H9 (cell line): ENCODE measurements at regions not wholly inside any gene's neighbourhood (a gene's known extent, or its start where the extent isn't known, plus 50 kb on each side); places are given as distances from the start of the nearest gene placed in this dataset.

Experiments
- DNase-seq: peaks from one replicate; pipeline ENCODE4 v3.0.0-alpha.2; 2017
- H2AFZ ChIP-seq: one replicate; pipeline ENCODE4 v1.6.1; 2013; ENCODE audit warnings: mild to moderate bottlenecking, low read length, control low read depth, moderate library complexity
- H2AK5ac ChIP-seq: 2 replicates; pipeline ENCODE4 v1.6.1; 2013; ENCODE audit warnings: low read length, control low read depth, mixed read lengths; ENCODE audit not compliant: insufficient read length
- H2BK120ac ChIP-seq: one replicate; pipeline ENCODE4 v1.6.1; 2013; ENCODE audit warnings: low read depth, mild to moderate bottlenecking, low read length, control low read depth, inconsistent platforms; ENCODE audit not compliant: poor library complexity, severe bottlenecking
- H2BK12ac ChIP-seq: 2 replicates; pipeline ENCODE4 v1.6.1; 2013; ENCODE audit warnings: low read length, control low read depth, mixed read lengths, low read depth; ENCODE audit not compliant: insufficient read length
- H2BK15ac ChIP-seq: 2 replicates; pipeline ENCODE4 v1.6.1; 2013; ENCODE audit warnings: low read depth, low read length, control low read depth
- H2BK20ac ChIP-seq: one replicate; pipeline ENCODE4 v1.6.1; 2013; ENCODE audit warnings: low read depth, mild to moderate bottlenecking, low read length, control low read depth, inconsistent platforms; ENCODE audit not compliant: poor library complexity, severe bottlenecking
- H2BK5ac ChIP-seq: 2 replicates; pipeline ENCODE4 v1.6.1; 2013; ENCODE audit warnings: low read length, control low read depth, mixed read lengths; ENCODE audit not compliant: insufficient read length
- H3K14ac ChIP-seq: 2 replicates; pipeline ENCODE4 v1.6.1; 2013; ENCODE audit warnings: low read length, control low read depth; ENCODE audit not compliant: insufficient read depth
- H3K18ac ChIP-seq: 2 replicates; pipeline ENCODE4 v1.6.1; 2013; ENCODE audit warnings: low read depth, mild to moderate bottlenecking, mixed read lengths, low read length, control low read depth; ENCODE audit not compliant: insufficient read length
- H3K23ac ChIP-seq: 2 replicates; pipeline ENCODE4 v1.6.1; 2013; ENCODE audit warnings: low read length, control low read depth, mixed read lengths, low read depth; ENCODE audit not compliant: insufficient read length
- H3K23me2 ChIP-seq: 2 replicates; pipeline ENCODE4 v1.6.1; 2013; ENCODE audit warnings: low read depth, mild to moderate bottlenecking, mixed read lengths, low read length, control low read depth; ENCODE audit not compliant: insufficient read length, poor library complexity, severe bottlenecking
- H3K27ac ChIP-seq: 2 replicates; pipeline ENCODE4 v1.5.1; 2013; ENCODE audit warnings: low read length, control low read depth, mixed read lengths, low read depth; ENCODE audit not compliant: insufficient read length
- H3K27me3 ChIP-seq: 2 replicates; pipeline ENCODE4 v1.6.1; 2013; ENCODE audit warnings: low read length, control low read depth, inconsistent platforms; ENCODE audit not compliant: insufficient read depth
- H3K4ac ChIP-seq: 2 replicates; pipeline ENCODE4 v1.6.1; 2013; ENCODE audit warnings: low read depth, mild to moderate bottlenecking, control low read depth, inconsistent platforms, low read length, moderate library complexity
- H3K4me1 ChIP-seq: 2 replicates; pipeline ENCODE4 v1.6.1; 2013; ENCODE audit warnings: low read length, control low read depth, inconsistent platforms; ENCODE audit not compliant: insufficient read depth
- H3K4me2 ChIP-seq: 2 replicates; pipeline ENCODE4 v1.6.1; 2013; ENCODE audit warnings: low read length, control low read depth, mixed read lengths; ENCODE audit not compliant: insufficient read length, insufficient read depth
- H3K56ac ChIP-seq: 2 replicates; pipeline ENCODE4 v1.6.1; 2013; ENCODE audit warnings: low read depth, mild to moderate bottlenecking, mixed read lengths, low read length, control low read depth; ENCODE audit not compliant: insufficient read length
- H3K79me1 ChIP-seq: 2 replicates; pipeline ENCODE4 v1.6.1; 2013; ENCODE audit warnings: low read depth, mild to moderate bottlenecking, moderate library complexity, low read length, control low read depth, inconsistent platforms; ENCODE audit not compliant: insufficient read depth, poor library complexity, severe bottlenecking
- H3K79me2 ChIP-seq: 2 replicates; pipeline ENCODE4 v1.6.1; 2013; ENCODE audit warnings: low read length, control low read depth, inconsistent platforms; ENCODE audit not compliant: insufficient read depth
- H3K9ac ChIP-seq: 2 replicates; pipeline ENCODE4 v1.6.1; 2013; ENCODE audit warnings: low read length, control low read depth, mixed read lengths; ENCODE audit not compliant: insufficient read length; ENCODE audit errors: extremely low read depth
- H3K9me3 ChIP-seq: one replicate; pipeline ENCODE4 v1.6.1; 2013; ENCODE audit warnings: low read depth, low read length, inconsistent platforms; ENCODE audit not compliant: control insufficient read depth
- H3T11ph ChIP-seq: one replicate; pipeline ENCODE4 v1.6.1; 2013; ENCODE audit warnings: mild to moderate bottlenecking, low read length, control low read depth, inconsistent platforms
- H4K20me1 ChIP-seq: one replicate; pipeline ENCODE4 v1.6.1; 2013; ENCODE audit not compliant: control insufficient read depth, insufficient read length, insufficient read depth
- H4K5ac ChIP-seq: 2 replicates; pipeline ENCODE4 v1.6.1; 2013; ENCODE audit warnings: low read depth, mild to moderate bottlenecking, mixed read lengths, low read length, control low read depth; ENCODE audit not compliant: insufficient read length
- H4K8ac ChIP-seq: replicated peaks from 2 replicates; pipeline ENCODE4 v1.6.1; 2013; ENCODE audit warnings: low read length, control low read depth, mixed read lengths, low read depth; ENCODE audit not compliant: insufficient read length
- H4K91ac ChIP-seq: 2 replicates; pipeline ENCODE4 v1.6.1; 2013; ENCODE audit warnings: low read depth, mild to moderate bottlenecking, moderate library complexity, mixed read lengths, low read length, control low read depth; ENCODE audit not compliant: insufficient read length
- H3K27ac Mint-ChIP-seq, 3 experiments: 2 replicates in 2 of 3; 3 replicates in 1 of 3; pipeline ENCODE4 v1.8.0; 2020 to 2021; ENCODE audit warnings: mixed read lengths in 3 of 3, mild to moderate bottlenecking in 1 of 3, moderate library complexity in 1 of 3
- H3K27me3 Mint-ChIP-seq: 2 replicates; pipeline ENCODE4 v1.8.0; 2021; ENCODE audit warnings: low read depth, mild to moderate bottlenecking, moderate library complexity, mixed read lengths
- H3K36me3 Mint-ChIP-seq, 3 experiments: 2 replicates in 2 of 3; 3 replicates in 1 of 3; pipeline ENCODE4 v1.8.0; 2020 to 2021; ENCODE audit warnings: low read depth in 3 of 3, mixed read lengths in 3 of 3; ENCODE audit not compliant: insufficient read depth in 1 of 3
- H3K4me1 Mint-ChIP-seq, 2 experiments: 2 replicates each; pipeline ENCODE4 v1.8.0; 2020; ENCODE audit warnings: mixed read lengths in 2 of 2
- H3K4me3 Mint-ChIP-seq, 2 experiments: 2 replicates in 1 of 2; 3 replicates in 1 of 2; pipeline ENCODE4 v1.8.0; 2020 to 2021; ENCODE audit warnings: mild to moderate bottlenecking in 2 of 2, mixed read lengths in 2 of 2, moderate library complexity in 1 of 2
- H3K9me3 Mint-ChIP-seq, 2 experiments: 2 replicates in 1 of 2; 3 replicates in 1 of 2; pipeline ENCODE4 v1.8.0; 2020; ENCODE audit warnings: mild to moderate bottlenecking in 2 of 2, mixed read lengths in 2 of 2, moderate library complexity in 1 of 2
- WGBS: extraction: QIAGEN DNeasy Blood & Tissue Kit; methylation state at CpG from one replicate; pipeline ENCODE4 v1.1.7; 2013; ENCODE audit warnings: missing lambda C conversion rate, low lambda C conversion rate, mixed read lengths; ENCODE audit not compliant: insufficient read length; ENCODE audit errors: extremely low coverage; 5-methylcytosine and 5-hydroxymethylcytosine counted together
- TF ChIP-seq, protein P1 (sequence below): fragments of 200-600 bp; sonication (generic); conservative IDR thresholded peaks from 3 replicates; pipeline ENCODE4 v1.8.0; 2021; ENCODE audit warnings: antibody characterized with exemption, mild to moderate bottlenecking

DNA sequence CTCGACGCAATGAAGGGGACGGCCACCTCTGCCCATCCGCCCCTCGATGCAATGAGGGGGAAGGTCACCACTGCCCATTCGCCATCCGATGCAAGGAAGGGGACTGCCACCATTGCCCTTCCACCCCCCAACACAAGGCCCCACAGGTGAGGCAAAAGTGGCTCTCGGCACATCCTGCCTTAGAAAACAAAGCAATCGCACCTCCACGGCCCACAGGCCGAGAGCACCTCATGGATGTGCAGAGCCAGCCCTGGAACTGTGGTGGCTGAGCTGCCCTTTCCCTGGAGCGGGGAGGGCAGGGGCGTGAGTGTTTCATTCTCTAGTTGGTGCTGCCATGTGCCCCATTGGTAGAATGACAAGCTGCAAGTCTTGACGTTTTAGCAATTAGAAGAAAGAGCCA, 320.6 kb upstream of the SALL3 start:
- no peak overlapping the region for H3K23ac ChIP-seq
- H2AFZ ChIP-seq = no peak overlapping the region
- peaks cover 24 to 26% of the 10 kb centered on the region in 2 experiments for H3K9me3 Mint-ChIP-seq
- H4K8ac ChIP-seq = no peak overlapping the region
- peaks cover 18% of the 10 kb centered on the region for H3K27me3 Mint-ChIP-seq
- no peak overlapping the region for H3K4me3 Mint-ChIP-seq
- no peaks in the 10 kb centered on the region for H3K79me2 ChIP-seq
- no peak overlapping the region for H3K4ac ChIP-seq
- H4K91ac ChIP-seq = no peak overlapping the region
- H3T11ph ChIP-seq = no peak overlapping the region
- no peak overlapping the region for H2BK120ac ChIP-seq
- H3K79me1 ChIP-seq = no peaks in the 10 kb centered on the region
- TF ChIP-seq, protein P1, sequence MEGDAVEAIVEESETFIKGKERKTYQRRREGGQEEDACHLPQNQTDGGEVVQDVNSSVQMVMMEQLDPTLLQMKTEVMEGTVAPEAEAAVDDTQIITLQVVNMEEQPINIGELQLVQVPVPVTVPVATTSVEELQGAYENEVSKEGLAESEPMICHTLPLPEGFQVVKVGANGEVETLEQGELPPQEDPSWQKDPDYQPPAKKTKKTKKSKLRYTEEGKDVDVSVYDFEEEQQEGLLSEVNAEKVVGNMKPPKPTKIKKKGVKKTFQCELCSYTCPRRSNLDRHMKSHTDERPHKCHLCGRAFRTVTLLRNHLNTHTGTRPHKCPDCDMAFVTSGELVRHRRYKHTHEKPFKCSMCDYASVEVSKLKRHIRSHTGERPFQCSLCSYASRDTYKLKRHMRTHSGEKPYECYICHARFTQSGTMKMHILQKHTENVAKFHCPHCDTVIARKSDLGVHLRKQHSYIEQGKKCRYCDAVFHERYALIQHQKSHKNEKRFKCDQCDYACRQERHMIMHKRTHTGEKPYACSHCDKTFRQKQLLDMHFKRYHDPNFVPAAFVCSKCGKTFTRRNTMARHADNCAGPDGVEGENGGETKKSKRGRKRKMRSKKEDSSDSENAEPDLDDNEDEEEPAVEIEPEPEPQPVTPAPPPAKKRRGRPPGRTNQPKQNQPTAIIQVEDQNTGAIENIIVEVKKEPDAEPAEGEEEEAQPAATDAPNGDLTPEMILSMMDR = no peak
- H4K20me1 ChIP-seq = no peaks in the 10 kb centered on the region
- H2BK12ac ChIP-seq = no peak overlapping the region
- no peak overlapping the region for H3K27ac ChIP-seq
- WGBS = no CpG with 5 or more reads among the region's 14 CpGs
- no peak overlapping the region for H3K27ac Mint-ChIP-seq
- H3K4me1 Mint-ChIP-seq = no peaks in the 10 kb centered on the region
- no peak for DNase-seq
- no peak overlapping the region for H3K18ac ChIP-seq
- H3K4me2 ChIP-seq = no peak overlapping the region
- no peak overlapping the region for H2AK5ac ChIP-seq
- no peak overlapping the region for H3K9ac ChIP-seq
- H4K5ac ChIP-seq = no peak overlapping the region
- H2BK15ac ChIP-seq = no peak overlapping the region
- H2BK5ac ChIP-seq = no peak overlapping the region
- no peak overlapping the region for H2BK20ac ChIP-seq
- no peak overlapping the region for H3K14ac ChIP-seq
- no peaks in the 10 kb centered on the region for H3K23me2 ChIP-seq
- peaks cover 5 to 15% (median 7%) of the 10 kb centered on the region in 3 experiments for H3K36me3 Mint-ChIP-seq
- peaks cover 10% of the 10 kb centered on the region for H3K9me3 ChIP-seq
- no peaks in the 10 kb centered on the region for H3K27me3 ChIP-seq
- no peaks in the 10 kb centered on the region for H3K4me1 ChIP-seq
- H3K56ac ChIP-seq = no peak overlapping the region
